ENCODE measurements at regions not wholly inside any gene's neighbourhood (a gene's known extent, or its start where the extent isn't known, plus 50 kb on each side); places are given as distances from the start of the nearest gene placed in this dataset.

DNA sequence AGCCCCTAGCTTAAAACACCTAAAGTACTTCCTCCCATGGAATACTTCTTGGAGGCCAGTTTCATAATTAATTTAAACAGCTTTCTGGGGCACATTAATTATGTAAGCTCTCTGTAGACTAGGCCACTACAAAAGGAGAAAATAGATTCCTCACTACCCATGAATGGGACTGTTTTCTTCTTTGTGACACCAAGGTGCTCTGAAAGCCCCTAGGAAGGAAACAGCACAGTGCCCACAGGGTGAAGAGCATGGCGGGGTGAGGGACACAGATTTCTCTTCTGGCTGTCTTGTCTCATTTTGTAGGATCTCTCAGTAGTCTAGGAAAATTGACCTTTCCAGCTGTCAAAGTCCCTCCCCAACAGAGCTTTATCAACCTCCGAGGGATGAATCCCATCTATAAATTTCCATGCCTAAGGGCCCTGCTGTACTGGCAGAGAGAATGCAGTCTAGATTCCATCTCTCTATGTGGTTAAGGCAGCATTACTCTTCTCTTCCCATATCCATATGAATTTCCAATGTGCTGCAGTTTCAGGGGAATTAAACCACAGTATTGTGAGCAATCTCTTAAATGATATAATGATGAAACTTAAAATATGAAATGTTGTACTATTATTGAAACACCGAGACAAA lies 183.6 kb upstream of the GRIP1 start:
- Histone ChIP-seq H3K9me3 (ENCODE audit: control insufficient read depth, low read length) (no peaks in the 10 kb centered on the region), H3K4ac (ENCODE audit: low read depth in 1 of 2, low read length in 2 of 2) (no peak overlapping the region), H3K4me3 (ENCODE audit: insufficient read depth in 1 of 2, low read depth in 1 of 2, low read length in 2 of 2) (no peak overlapping the region), H3K27ac (ENCODE audit: low read length, poor library complexity, severe bottlenecking) (no peak overlapping the region), H2BK12ac (ENCODE audit: low read length in 2 of 2) (no peak overlapping the region), H3K18ac (ENCODE audit: low read depth in 1 of 2, low read length in 2 of 2) (no peak overlapping the region), H2BK120ac (ENCODE audit: low read depth, low read length) (no peak overlapping the region), H3K4me1 (ENCODE audit: control insufficient read depth, insufficient read depth, low read depth, low read length) (no peaks in the 10 kb centered on the region), H3K4me2 (ENCODE audit: low read length, poor library complexity, severe bottlenecking) (no peak overlapping the region), H2AFZ (ENCODE audit: low read depth, low read length) (no peak overlapping the region), H3K23ac (ENCODE audit: low read length in 2 of 2) (no peak overlapping the region), H2BK15ac (ENCODE audit: low read depth, poor library complexity, severe bottlenecking) (no peak overlapping the region), H3K9ac (ENCODE audit: low read length) (no peak overlapping the region), H3K14ac (ENCODE audit: low read length in 2 of 2) (no peak overlapping the region), H3K27me3 (ENCODE audit: control insufficient read depth in 1 of 2, insufficient read depth in 1 of 2, low read length in 2 of 2) (peaks cover 3 to 14% of the 10 kb centered on the region in 2 experiments), H4K8ac (ENCODE audit: low read length) (no peak overlapping the region), H3K79me1 (replicated peaks; ENCODE audit: low read length, poor library complexity, severe bottlenecking) (no peaks in the 10 kb centered on the region), H3K36me3 (ENCODE audit: control insufficient read depth in 1 of 2, insufficient read depth in 2 of 2, low read depth in 1 of 2, low read length in 2 of 2) (no peaks in the 10 kb centered on the region), H2AK5ac (ENCODE audit: low read length, severe bottlenecking) (no peak overlapping the region), H4K91ac (ENCODE audit: low read length) (no peak overlapping the region), H2BK5ac (ENCODE audit: low read depth, low read length, poor library complexity, severe bottlenecking) (no peak overlapping the region)
- 63% methylated on average over 3 of the region's 3 CpGs for WGBS
- no peak for DNase-seq

GRCh38 chr12:66863276-66863675 lies 184.4 kb upstream of the GRIP1 start:
- Histone ChIP-seq H3K4me1 (ENCODE audit: control insufficient read depth, insufficient read depth, low read depth, low read length) (no peaks in the 10 kb centered on the region), H3K79me1 (replicated peaks; ENCODE audit: low read length, poor library complexity, severe bottlenecking) (no peaks in the 10 kb centered on the region), H2BK15ac (ENCODE audit: low read depth, poor library complexity, severe bottlenecking) (no peak overlapping the region), H3K27ac (ENCODE audit: low read length, poor library complexity, severe bottlenecking) (no peak overlapping the region), H3K27me3 (ENCODE audit: control insufficient read depth in 1 of 2, insufficient read depth in 1 of 2, low read length in 2 of 2) (peaks cover 3 to 14% of the 10 kb centered on the region in 2 experiments), H3K36me3 (ENCODE audit: control insufficient read depth in 1 of 2, insufficient read depth in 2 of 2, low read depth in 1 of 2, low read length in 2 of 2) (no peaks in the 10 kb centered on the region), H3K14ac (ENCODE audit: low read length in 2 of 2) (no peak overlapping the region), H2BK120ac (ENCODE audit: low read depth, low read length) (no peak overlapping the region), H4K8ac (ENCODE audit: low read length) (no peak overlapping the region), H3K4me2 (ENCODE audit: low read length, poor library complexity, severe bottlenecking) (no peak overlapping the region), H2BK5ac (ENCODE audit: low read depth, low read length, poor library complexity, severe bottlenecking) (no peak overlapping the region), H3K18ac (ENCODE audit: low read depth in 1 of 2, low read length in 2 of 2) (no peak overlapping the region), H2BK12ac (ENCODE audit: low read length in 2 of 2) (no peak overlapping the region), H3K23ac (ENCODE audit: low read length in 2 of 2) (no peak overlapping the region), H3K4ac (ENCODE audit: low read depth in 1 of 2, low read length in 2 of 2) (no peak overlapping the region), H2AFZ (ENCODE audit: low read depth, low read length) (no peak overlapping the region), H4K91ac (ENCODE audit: low read length) (no peak overlapping the region), H3K4me3 (ENCODE audit: insufficient read depth in 1 of 2, low read depth in 1 of 2, low read length in 2 of 2) (no peak overlapping the region), H3K9ac (ENCODE audit: low read length) (no peak overlapping the region), H2AK5ac (ENCODE audit: low read length, severe bottlenecking) (no peak overlapping the region), H3K9me3 (ENCODE audit: control insufficient read depth, low read length) (no peaks in the 10 kb centered on the region)
- no peak for DNase-seq
- 41% methylated on average over 1 of the region's 1 CpG for WGBS

DNA sequence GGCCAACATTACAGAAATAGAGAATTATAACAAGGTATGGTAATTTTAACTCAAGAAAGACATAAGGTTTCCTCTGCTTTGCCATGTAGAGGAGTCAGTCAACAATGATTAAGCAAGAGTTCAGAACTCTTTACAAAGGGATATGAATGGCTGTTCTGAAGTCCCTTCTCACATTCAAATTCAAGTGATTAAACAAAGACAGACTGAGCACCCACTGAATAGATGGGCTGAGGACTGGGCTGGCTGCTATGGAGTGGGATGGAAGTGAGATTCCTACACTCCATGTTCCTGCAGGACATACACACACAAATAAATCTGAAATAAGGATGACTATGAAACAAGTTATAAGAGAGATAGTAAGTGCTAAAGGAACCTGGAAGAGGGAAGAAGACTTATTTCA lies 199.0 kb upstream of the GRIP1 start:
- peaks cover 5 to 8% of the 10 kb centered on the region in 2 experiments for H3K27me3 ChIP-seq (ENCODE audit: control insufficient read depth in 1 of 2, insufficient read depth in 1 of 2, low read length in 2 of 2)
- no peak overlapping the region for H3K4me2 ChIP-seq (ENCODE audit: low read length, poor library complexity, severe bottlenecking)
- H3K79me1 ChIP-seq (replicated peaks; ENCODE audit: low read length, poor library complexity, severe bottlenecking) = peaks cover 1% of the 10 kb centered on the region
- H3K9me3 ChIP-seq (ENCODE audit: control insufficient read depth, low read length) = no peaks in the 10 kb centered on the region
- H2BK120ac ChIP-seq (ENCODE audit: low read depth, low read length) = no peak overlapping the region
- H3K4me3 ChIP-seq (ENCODE audit: insufficient read depth in 1 of 2, low read depth in 1 of 2, low read length in 2 of 2) = no peak overlapping the region
- H3K4ac ChIP-seq (ENCODE audit: low read depth in 1 of 2, low read length in 2 of 2) = no peak overlapping the region
- no peaks in the 10 kb centered on the region for H3K36me3 ChIP-seq (ENCODE audit: control insufficient read depth in 1 of 2, insufficient read depth in 2 of 2, low read depth in 1 of 2, low read length in 2 of 2)
- no peak overlapping the region for H2BK12ac ChIP-seq (ENCODE audit: low read length in 2 of 2)
- H3K18ac ChIP-seq (ENCODE audit: low read depth in 1 of 2, low read length in 2 of 2) = no peak overlapping the region
- no peak overlapping the region for H3K27ac ChIP-seq (ENCODE audit: low read length, poor library complexity, severe bottlenecking)
- no peak overlapping the region for H2BK15ac ChIP-seq (ENCODE audit: low read depth, poor library complexity, severe bottlenecking)
- no peak overlapping the region for H3K23ac ChIP-seq (ENCODE audit: low read length in 2 of 2)
- no peak overlapping the region for H3K14ac ChIP-seq (ENCODE audit: low read length in 2 of 2)
- H3K9ac ChIP-seq (ENCODE audit: low read length) = no peak overlapping the region
- H4K8ac ChIP-seq (ENCODE audit: low read length) = no peak overlapping the region
- no peak overlapping the region for H2BK5ac ChIP-seq (ENCODE audit: low read depth, low read length, poor library complexity, severe bottlenecking)
- H2AK5ac ChIP-seq (ENCODE audit: low read length, severe bottlenecking) = no peak overlapping the region
- H4K91ac ChIP-seq (ENCODE audit: low read length) = no peak overlapping the region
- H3K4me1 ChIP-seq (ENCODE audit: control insufficient read depth, insufficient read depth, low read depth, low read length) = no peaks in the 10 kb centered on the region
- no peak overlapping the region for H2AFZ ChIP-seq (ENCODE audit: low read depth, low read length)
- no peak for DNase-seq

DNA sequence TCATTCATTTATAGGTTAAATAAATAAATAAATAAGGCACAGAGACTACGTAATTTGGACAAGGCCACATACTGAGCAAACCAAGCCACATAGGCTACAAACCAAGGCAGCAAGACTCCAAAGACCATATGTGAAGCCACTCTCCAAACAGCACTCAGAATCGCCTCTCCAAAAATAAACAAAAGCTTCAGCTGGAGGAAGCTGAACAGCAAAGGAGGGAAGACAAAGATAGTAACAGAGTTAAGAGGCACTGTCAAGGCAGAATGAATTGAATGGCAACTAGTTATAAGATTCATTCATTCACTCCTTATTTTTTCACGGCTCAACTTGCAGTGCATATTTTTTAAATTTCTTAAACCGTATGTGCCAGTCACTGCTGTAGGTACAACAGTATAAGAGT lies 200.5 kb upstream of the GRIP1 start:
- Histone ChIP-seq H2AK5ac (ENCODE audit: low read length, severe bottlenecking) (no peak overlapping the region), H3K4me3 (ENCODE audit: insufficient read depth in 1 of 2, low read depth in 1 of 2, low read length in 2 of 2) (no peak overlapping the region), H3K27me3 (ENCODE audit: control insufficient read depth in 1 of 2, insufficient read depth in 1 of 2, low read length in 2 of 2) (peaks cover 5 to 21% of the 10 kb centered on the region in 2 experiments), H3K4me2 (ENCODE audit: low read length, poor library complexity, severe bottlenecking) (no peak overlapping the region), H4K91ac (ENCODE audit: low read length) (no peak overlapping the region), H2BK5ac (ENCODE audit: low read depth, low read length, poor library complexity, severe bottlenecking) (no peak overlapping the region), H3K36me3 (ENCODE audit: control insufficient read depth in 1 of 2, insufficient read depth in 2 of 2, low read depth in 1 of 2, low read length in 2 of 2) (no peaks in the 10 kb centered on the region), H3K9ac (ENCODE audit: low read length) (no peak overlapping the region), H2BK120ac (ENCODE audit: low read depth, low read length) (no peak overlapping the region), H3K4ac (ENCODE audit: low read depth in 1 of 2, low read length in 2 of 2) (no peak overlapping the region), H3K14ac (ENCODE audit: low read length in 2 of 2) (no peak overlapping the region), H3K27ac (ENCODE audit: low read length, poor library complexity, severe bottlenecking) (no peak overlapping the region), H3K4me1 (ENCODE audit: control insufficient read depth, insufficient read depth, low read depth, low read length) (no peaks in the 10 kb centered on the region), H2AFZ (ENCODE audit: low read depth, low read length) (no peak overlapping the region), H3K79me1 (replicated peaks; ENCODE audit: low read length, poor library complexity, severe bottlenecking) (peaks cover 1% of the 10 kb centered on the region), H2BK15ac (ENCODE audit: low read depth, poor library complexity, severe bottlenecking) (no peak overlapping the region), H2BK12ac (ENCODE audit: low read length in 2 of 2) (no peak overlapping the region), H3K18ac (ENCODE audit: low read depth in 1 of 2, low read length in 2 of 2) (no peak overlapping the region), H4K8ac (ENCODE audit: low read length) (no peak overlapping the region), H3K9me3 (ENCODE audit: control insufficient read depth, low read length) (no peaks in the 10 kb centered on the region), H3K23ac (ENCODE audit: low read length in 2 of 2) (no peak overlapping the region)
- 58% methylated on average over 3 of the region's 4 CpGs for WGBS
- no peak for DNase-seq
